ENCODE measurements at regions not wholly inside any gene's neighbourhood (a gene's known extent, or its start where the extent isn't known, plus 50 kb on each side); places are given as distances from the start of the nearest gene placed in this dataset.

- ATAC-seq (no peak), FAIRE-seq (no peak)
- no peak for TF ChIP-seq CTCF (IDR thresholded peaks at IDR 0.05)
These were observed 912.8 kb upstream of the MAN1A1 start for GRCh38 chr6:120262354-120262753.

GRCh38 chr6:120260636-120261035 lies 911.1 kb upstream of the MAN1A1 start:
- ATAC-seq (no peak), FAIRE-seq (no peak), DNase-seq (no peak)
- Histone ChIP-seq H3K4me3 (no peak overlapping the region), H3K27me3 (no peaks in the 10 kb centered on the region), H3K9me3 (no peaks in the 10 kb centered on the region), H3K4me1 (no peaks in the 10 kb centered on the region), H3K36me3 (no peaks in the 10 kb centered on the region), H3K27ac (no peak overlapping the region)
- WGBS, 2 donors, result 50 to 52% methylated on average over 2 of the region's 2 CpGs
- intact Hi-C loops (cut with DNase I), result no loop called here
- TF ChIP-seq CTCF (IDR thresholded peaks at IDR 0.05), result no peak

More at GRCh38 chr6:120262354-120262753, 912.8 kb upstream of the MAN1A1 start:
- H3K27me3 ChIP-seq, result no peaks in the 10 kb centered on the region
- H3K4me1 ChIP-seq, result no peaks in the 10 kb centered on the region
- H3K4me3 ChIP-seq, result no peak overlapping the region
- WGBS, 2 donors, result 62 to 76% methylated on average over 2 of the region's 2 CpGs
- DNase-seq, result no peak
- no peaks in the 10 kb centered on the region for H3K9me3 ChIP-seq
- H3K36me3 ChIP-seq, result no peaks in the 10 kb centered on the region
- intact Hi-C loops (cut with DNase I), result no loop called here
- H3K27ac ChIP-seq, result no peak overlapping the region

DNA sequence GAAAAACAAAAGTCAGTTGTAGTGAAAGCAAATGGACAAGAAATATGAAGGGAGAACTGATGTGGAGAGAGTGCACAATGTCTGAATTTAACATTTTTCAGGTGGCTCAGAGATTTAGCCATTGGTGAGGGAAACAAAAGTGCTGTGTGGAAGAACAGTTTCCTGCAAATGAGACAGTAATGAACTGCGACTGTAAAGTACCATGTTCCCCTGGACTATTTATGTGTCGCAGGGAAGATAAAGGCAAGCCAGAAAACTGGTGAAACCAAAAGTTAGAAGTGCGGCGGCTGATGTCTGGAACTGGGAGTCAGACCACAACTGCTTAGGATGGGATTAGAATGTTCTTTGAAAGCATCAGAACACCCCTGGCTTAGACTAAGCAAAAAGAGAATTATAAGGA lies 905.1 kb upstream of the MAN1A1 start:
- DNase-seq (no peak), ATAC-seq (no peak), FAIRE-seq (no peak)
- H3K9me3 ChIP-seq, result no peaks in the 10 kb centered on the region
- no peak overlapping the region for H3K4me3 ChIP-seq
- no peak for TF ChIP-seq CTCF (IDR thresholded peaks at IDR 0.05)
- no peaks in the 10 kb centered on the region for H3K27me3 ChIP-seq
- no peak overlapping the region for H3K27ac ChIP-seq
- H3K4me1 ChIP-seq, result no peaks in the 10 kb centered on the region
- 89 to 93% methylated on average over 4 of the region's 4 CpGs for WGBS, 2 donors
- intact Hi-C loops (cut with DNase I), result no loop called here
- H3K36me3 ChIP-seq, result no peaks in the 10 kb centered on the region

- no peak overlapping the region for H3K27ac ChIP-seq
- ATAC-seq (no peak), FAIRE-seq (no peak), DNase-seq (no peak)
- no peaks in the 10 kb centered on the region for H3K9me3 ChIP-seq
- no peaks in the 10 kb centered on the region for H3K27me3 ChIP-seq
- no peak for TF ChIP-seq CTCF (IDR thresholded peaks at IDR 0.05)
- intact Hi-C loops (cut with DNase I), result no loop called here
- WGBS, 2 donors, result 71 to 76% methylated on average over 3 of the region's 3 CpGs
- no peak overlapping the region for H3K4me3 ChIP-seq
- no peaks in the 10 kb centered on the region for H3K4me1 ChIP-seq
- H3K36me3 ChIP-seq, result no peaks in the 10 kb centered on the region
These were observed 898.9 kb upstream of the MAN1A1 start for GRCh38 chr6:120248451-120248850.

- Histone ChIP-seq H3K36me3 (no peaks in the 10 kb centered on the region), H3K27ac (no peak overlapping the region), H3K27me3 (no peaks in the 10 kb centered on the region), H3K9me3 (no peaks in the 10 kb centered on the region), H3K4me3 (no peak overlapping the region), H3K4me1 (no peaks in the 10 kb centered on the region)
- intact Hi-C loops (cut with DNase I), result no loop called here
- ATAC-seq (no peak), DNase-seq (no peak), FAIRE-seq (no peak)
- 20 to 22% methylated on average over 1 of the region's 1 CpG for WGBS, 2 donors
- no peak for TF ChIP-seq CTCF (IDR thresholded peaks at IDR 0.05)
These were observed 887.7 kb upstream of the MAN1A1 start for GRCh38 chr6:120237221-120237620.
